ENCODE measurements at regions not wholly inside any gene's neighbourhood (a gene's known extent, or its start where the extent isn't known, plus 50 kb on each side); places are given as distances from the start of the nearest gene placed in this dataset.

GRCh38 chr1:63128556-63128955 is 193.8 kb upstream of the FOXD3 start:
- no peak for DNase-seq
- H3K36me3 ChIP-seq: no peaks in the 10 kb centered on the region
- H3K27ac ChIP-seq: no peak overlapping the region
- H3K9me3 ChIP-seq: no peaks in the 10 kb centered on the region
- no peaks in the 10 kb centered on the region for H3K4me1 ChIP-seq (ENCODE audit: insufficient read depth)
- WGBS, 3 donors: 49 to 57% (median 50%) methylated on average over 4 of the region's 4 CpGs
- TF ChIP-seq POLR2A (IDR thresholded peaks at IDR 0.05): no peak
- TF ChIP-seq CTCF (IDR thresholded peaks at IDR 0.05): no peak
- no peak for TF ChIP-seq EP300 (IDR thresholded peaks at IDR 0.05)
- no peak overlapping the region for H3K4me3 ChIP-seq
- no peaks in the 10 kb centered on the region for H3K27me3 ChIP-seq
- intact Hi-C loops (cut with DNase I): no loop called here

GRCh38 chr1:63129184-63129583 is 193.2 kb upstream of the FOXD3 start:
- no peaks in the 10 kb centered on the region for H3K9me3 ChIP-seq
- 94 to 98% (median 96%) methylated on average over 1 of the region's 1 CpG for WGBS, 3 donors
- no peak for TF ChIP-seq CTCF (IDR thresholded peaks at IDR 0.05)
- TF ChIP-seq POLR2A (IDR thresholded peaks at IDR 0.05): no peak
- no peak for TF ChIP-seq EP300 (IDR thresholded peaks at IDR 0.05)
- no peaks in the 10 kb centered on the region for H3K27me3 ChIP-seq
- H3K4me3 ChIP-seq: no peak overlapping the region
- H3K36me3 ChIP-seq: no peaks in the 10 kb centered on the region
- H3K27ac ChIP-seq: no peak overlapping the region
- no peaks in the 10 kb centered on the region for H3K4me1 ChIP-seq (ENCODE audit: insufficient read depth)
- DNase-seq: no peak
- intact Hi-C loops (cut with DNase I): no loop called here

GRCh38 chr1:63129855-63130254 is 192.5 kb upstream of the FOXD3 start:
- no peak overlapping the region for H3K27ac ChIP-seq
- no peaks in the 10 kb centered on the region for H3K27me3 ChIP-seq
- TF ChIP-seq CTCF (IDR thresholded peaks at IDR 0.05) (no peak), POLR2A (IDR thresholded peaks at IDR 0.05) (no peak), EP300 (IDR thresholded peaks at IDR 0.05) (no peak)
- WGBS, 3 donors: 35 to 73% (median 60%) methylated on average over 2 of the region's 2 CpGs
- no peak for DNase-seq
- H3K4me1 ChIP-seq (ENCODE audit: insufficient read depth): no peaks in the 10 kb centered on the region
- intact Hi-C loops (cut with DNase I): no loop called here
- H3K4me3 ChIP-seq: no peak overlapping the region
- no peaks in the 10 kb centered on the region for H3K9me3 ChIP-seq
- H3K36me3 ChIP-seq: no peaks in the 10 kb centered on the region

GRCh38 chr1:63134501-63135173 is 187.7 kb upstream of the FOXD3 start:
- intact Hi-C loops (cut with DNase I): no loop called here
- Histone ChIP-seq H3K27ac (no peak overlapping the region), H3K36me3 (no peaks in the 10 kb centered on the region), H3K27me3 (no peaks in the 10 kb centered on the region), H3K4me3 (no peak overlapping the region), H3K9me3 (no peaks in the 10 kb centered on the region), H3K4me1 (ENCODE audit: insufficient read depth) (no peaks in the 10 kb centered on the region)
- WGBS, 3 donors: 70 to 75% (median 70%) methylated on average over 6 of the region's 6 CpGs
- DNase-seq: no peak
- TF ChIP-seq CTCF (IDR thresholded peaks at IDR 0.05) (no peak), POLR2A (IDR thresholded peaks at IDR 0.05) (no peak), EP300 (IDR thresholded peaks at IDR 0.05) (no peak)
